Fibroblast of the aortic adventitia (primary cell): ENCODE measurements at regions not wholly inside any gene's neighbourhood (a gene's known extent, or its start where the extent isn't known, plus 50 kb on each side); places are given as distances from the start of the nearest gene placed in this dataset.

Experiments used
- DNase-seq: peaks from one replicate; pipeline ENCODE4 v3.0.0-alpha.2; 2010; ENCODE audit warnings: low read depth
- H3K4me3 ChIP-seq: 2 replicates; pipeline ENCODE4 v1.5.1; 2011; ENCODE audit warnings: low read depth, mild to moderate bottlenecking, control low read depth, low read length, moderate library complexity
- TF ChIP-seq, protein P1 (sequence below): IDR thresholded peaks from 2 replicates; pipeline ENCODE4 v1.5.1; 2011; ENCODE audit warnings: mild to moderate bottlenecking, low read length, control low read depth, inconsistent platforms; ENCODE audit not compliant: insufficient read depth

DNA sequence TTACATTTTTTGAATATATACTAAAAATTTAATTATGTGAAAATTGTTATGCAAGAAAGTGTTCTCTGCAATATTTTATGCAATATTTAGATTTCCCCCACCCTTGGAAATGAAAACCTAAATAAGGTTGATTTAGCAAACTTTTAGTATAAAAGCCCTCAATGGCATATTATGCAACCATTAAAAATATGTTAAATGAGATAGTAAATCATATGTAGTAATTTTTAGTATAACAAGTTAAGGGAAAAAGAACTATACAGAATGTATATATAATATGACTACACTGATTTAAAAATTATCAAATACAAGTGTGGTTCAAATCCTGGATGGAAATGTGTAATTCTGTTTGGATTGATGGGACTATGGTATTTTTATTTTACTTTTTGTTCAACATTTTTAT, 116.9 kb upstream of the MEF2C start:
- H3K4me3 ChIP-seq: no peak overlapping the region
- TF ChIP-seq, protein P1, sequence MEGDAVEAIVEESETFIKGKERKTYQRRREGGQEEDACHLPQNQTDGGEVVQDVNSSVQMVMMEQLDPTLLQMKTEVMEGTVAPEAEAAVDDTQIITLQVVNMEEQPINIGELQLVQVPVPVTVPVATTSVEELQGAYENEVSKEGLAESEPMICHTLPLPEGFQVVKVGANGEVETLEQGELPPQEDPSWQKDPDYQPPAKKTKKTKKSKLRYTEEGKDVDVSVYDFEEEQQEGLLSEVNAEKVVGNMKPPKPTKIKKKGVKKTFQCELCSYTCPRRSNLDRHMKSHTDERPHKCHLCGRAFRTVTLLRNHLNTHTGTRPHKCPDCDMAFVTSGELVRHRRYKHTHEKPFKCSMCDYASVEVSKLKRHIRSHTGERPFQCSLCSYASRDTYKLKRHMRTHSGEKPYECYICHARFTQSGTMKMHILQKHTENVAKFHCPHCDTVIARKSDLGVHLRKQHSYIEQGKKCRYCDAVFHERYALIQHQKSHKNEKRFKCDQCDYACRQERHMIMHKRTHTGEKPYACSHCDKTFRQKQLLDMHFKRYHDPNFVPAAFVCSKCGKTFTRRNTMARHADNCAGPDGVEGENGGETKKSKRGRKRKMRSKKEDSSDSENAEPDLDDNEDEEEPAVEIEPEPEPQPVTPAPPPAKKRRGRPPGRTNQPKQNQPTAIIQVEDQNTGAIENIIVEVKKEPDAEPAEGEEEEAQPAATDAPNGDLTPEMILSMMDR: no peak
- no peak for DNase-seq

DNA sequence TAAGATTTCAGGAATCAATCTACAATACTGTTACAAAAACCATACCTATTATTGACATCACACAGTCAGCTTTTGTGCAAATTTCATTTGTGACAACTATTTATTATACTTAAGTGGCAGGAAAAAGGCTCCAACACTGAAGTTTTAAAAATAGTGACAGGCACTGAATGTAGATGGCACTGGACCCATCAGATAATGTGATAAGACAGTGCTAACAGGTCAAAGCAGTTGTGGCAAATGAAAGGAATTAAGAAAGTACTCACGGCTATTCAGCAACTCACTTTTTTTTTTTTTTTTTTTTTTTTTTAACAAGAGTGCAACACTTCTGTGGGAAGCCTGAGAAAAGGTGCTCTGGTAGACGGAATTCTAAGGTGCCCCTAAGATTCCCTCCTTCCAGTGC, 115.0 kb upstream of the MEF2C start:
- TF ChIP-seq, protein P1: no peak
- H3K4me3 ChIP-seq: no peak overlapping the region
- DNase-seq: no peak

- H3K4me3 ChIP-seq: no peak overlapping the region
- TF ChIP-seq, protein P1: no peak
- DNase-seq: no peak
Measured at GRCh38 chr5:88984040-88984439, 101.1 kb upstream of the MEF2C start.

- DNase-seq: no peak
- H3K4me3 ChIP-seq: no peak overlapping the region
- TF ChIP-seq, protein P1: no peak
Measured at GRCh38 chr5:88979726-88980125, 96.7 kb upstream of the MEF2C start.

DNA sequence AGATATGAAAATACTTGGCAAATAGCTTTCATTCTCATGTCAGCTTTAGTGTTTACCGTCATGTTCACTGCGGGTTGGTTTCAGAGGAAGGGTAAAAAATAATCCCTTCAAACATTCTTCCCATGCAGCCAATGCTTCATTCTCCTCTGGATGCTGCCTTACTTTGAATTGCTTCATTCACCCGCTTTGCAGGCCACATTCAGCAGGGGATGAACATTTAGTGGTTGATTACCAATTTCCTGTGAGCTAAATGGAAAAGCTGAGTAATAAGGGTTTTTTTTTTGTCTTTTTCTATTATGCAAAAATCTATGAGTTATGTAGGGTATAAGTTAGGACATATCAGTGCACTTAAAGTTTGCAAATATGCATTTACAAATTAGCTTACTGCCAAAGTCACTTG, 96.3 kb upstream of the MEF2C start:
- no peak overlapping the region for H3K4me3 ChIP-seq
- TF ChIP-seq, protein P1: no peak
- DNase-seq: peak; percentile 41

- no peak overlapping the region for H3K4me3 ChIP-seq
- DNase-seq: no peak
- TF ChIP-seq, protein P1: no peak
Measured at GRCh38 chr5:88976914-88977313, 93.9 kb upstream of the MEF2C start.
